ENCODE measurements at regions not wholly inside any gene's neighbourhood (a gene's known extent, or its start where the extent isn't known, plus 50 kb on each side); places are given as distances from the start of the nearest gene placed in this dataset.
A peak's percentile ranks its signal among the peaks of the same experiment; 100 is the strongest.

- Mint-ChIP-seq H3K36me3 (ENCODE audit: low read depth) (no peaks in the 10 kb centered on the region), H3K4me1 (ENCODE audit: low read depth) (peaks cover 7% of the 10 kb centered on the region; the same call in 1 of the 2 replicates), H3K9me3 (peaks cover 5% of the 10 kb centered on the region; the same call in 1 of the 2 replicates)
Observed at GRCh38 chr5:31047007-31047406, 146.5 kb upstream of the CDH6 start.

DNA sequence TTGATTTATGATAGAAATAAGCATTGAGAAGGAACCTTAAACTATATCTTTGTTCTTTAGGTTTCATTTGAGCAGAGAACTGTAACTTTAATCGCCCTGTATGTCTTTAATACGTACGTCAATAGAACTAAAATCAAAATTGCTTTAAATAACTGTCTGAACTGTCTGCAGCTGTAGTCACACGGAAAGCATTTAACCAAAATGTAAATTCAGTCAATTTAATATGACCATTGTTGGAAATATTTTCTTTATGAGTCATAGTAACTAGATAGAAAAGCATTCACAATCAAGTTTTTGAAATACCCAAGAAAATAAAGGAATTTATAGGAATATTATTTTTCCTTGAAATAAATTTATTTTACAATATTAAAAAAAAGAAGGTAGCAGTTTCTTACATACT is 157.1 kb upstream of the CDH6 start:
- Mint-ChIP-seq H3K27me3 (ENCODE audit: insufficient read depth) (no peaks in the 10 kb centered on the region), H3K36me3 (ENCODE audit: low read depth) (peaks cover 10% of the 10 kb centered on the region; the same call in 1 of the 2 replicates), H3K4me1 (ENCODE audit: low read depth) (peaks cover 20% of the 10 kb centered on the region; the same call in 1 of the 2 replicates), H3K9me3 (peaks cover 39% of the 10 kb centered on the region), H3K4me3 (peak overlapping the region; percentile 21; the same call in 1 of the 2 replicates), H3K27ac (peak overlapping the region; percentile 2; the same call in 1 of the 2 replicates)
- no peak for DNase-seq
- no peak for TF ChIP-seq CTCF (IDR thresholded peaks at IDR 0.05)

More at GRCh38 chr5:31047007-31047406, 146.5 kb upstream of the CDH6 start:
- TF ChIP-seq CTCF (IDR thresholded peaks at IDR 0.05): no peak
- no peaks in the 10 kb centered on the region for H3K27me3 Mint-ChIP-seq (ENCODE audit: insufficient read depth)
- no peak overlapping the region for H3K27ac Mint-ChIP-seq
- no peak overlapping the region for H3K4me3 Mint-ChIP-seq
- no peak for DNase-seq

- Mint-ChIP-seq H3K4me3 (no peak overlapping the region), H3K27ac (no peak overlapping the region), H3K27me3 (ENCODE audit: insufficient read depth) (no peaks in the 10 kb centered on the region), H3K9me3 (peaks cover 13% of the 10 kb centered on the region), H3K4me1 (ENCODE audit: low read depth) (peaks cover 20% of the 10 kb centered on the region; the same call in 1 of the 2 replicates), H3K36me3 (ENCODE audit: low read depth) (peaks cover 2% of the 10 kb centered on the region; the same call in 1 of the 2 replicates)
- no peak for TF ChIP-seq CTCF (IDR thresholded peaks at IDR 0.05)
- no peak for DNase-seq
Observed at GRCh38 chr5:31033295-31033694, 160.2 kb upstream of the CDH6 start.

DNA sequence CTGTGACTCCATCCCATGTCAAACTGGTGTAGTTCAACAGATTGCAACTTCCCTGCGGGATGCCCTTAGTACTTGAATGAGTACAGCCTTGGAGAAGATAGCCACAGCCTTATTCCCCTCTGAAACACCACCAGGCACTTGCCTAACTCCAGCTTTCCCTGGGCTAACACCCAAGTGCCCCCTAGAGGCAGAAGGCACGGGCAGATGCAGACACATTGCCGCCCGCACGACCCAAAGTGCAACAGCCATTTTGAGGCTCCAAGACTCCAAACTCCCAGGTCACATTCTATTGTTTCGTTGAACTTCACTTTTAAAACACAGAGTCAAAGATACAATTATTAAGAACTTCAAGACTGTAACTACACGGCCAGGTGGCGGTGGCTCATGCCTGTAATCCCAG is 163.6 kb upstream of the CDH6 start:
- no peaks in the 10 kb centered on the region for H3K36me3 Mint-ChIP-seq (ENCODE audit: low read depth)
- no peak for DNase-seq
- no peak overlapping the region for H3K4me3 Mint-ChIP-seq
- no peak overlapping the region for H3K27ac Mint-ChIP-seq
- H3K9me3 Mint-ChIP-seq: peaks cover 3% of the 10 kb centered on the region
- H3K4me1 Mint-ChIP-seq (ENCODE audit: low read depth): no peaks in the 10 kb centered on the region; the same call in 1 of the 2 replicates
- TF ChIP-seq CTCF (IDR thresholded peaks at IDR 0.05): no peak
- no peaks in the 10 kb centered on the region for H3K27me3 Mint-ChIP-seq (ENCODE audit: insufficient read depth)

- H3K4me1 Mint-ChIP-seq (ENCODE audit: low read depth): peaks cover 9% of the 10 kb centered on the region; the same call in 1 of the 2 replicates
- no peak for TF ChIP-seq CTCF (IDR thresholded peaks at IDR 0.05)
- H3K27ac Mint-ChIP-seq: no peak overlapping the region
- H3K9me3 Mint-ChIP-seq: no peaks in the 10 kb centered on the region; the same call in none of the 2 replicates
- no peak for DNase-seq
- H3K4me3 Mint-ChIP-seq: no peak overlapping the region
- no peaks in the 10 kb centered on the region for H3K36me3 Mint-ChIP-seq (ENCODE audit: low read depth)
- H3K27me3 Mint-ChIP-seq (ENCODE audit: insufficient read depth): no peaks in the 10 kb centered on the region; the same call in 1 of the 2 replicates
Observed at GRCh38 chr5:31027721-31028120, 165.8 kb upstream of the CDH6 start.
